Epithelial cell of prostate (primary cell): ENCODE measurements at regions not wholly inside any gene's neighbourhood (a gene's known extent, or its start where the extent isn't known, plus 50 kb on each side); places are given as distances from the start of the nearest gene placed in this dataset.
"Not testable (repeated sequence)": the region's sequence is repeated elsewhere in the genome, so short reads cannot be mapped to it uniquely, and the experiment has no call there.

Source experiments
- DNase-seq: peaks from one replicate; pipeline ENCODE4 v3.0.0-alpha.2; 2011; ENCODE audit warnings: low read depth, low spot score
- H3K27ac ChIP-seq: fragments of 450-650 bp; 2 replicates; pipeline ENCODE4 v1.5.1; 2017; ENCODE audit warnings: mild to moderate bottlenecking

DNA sequence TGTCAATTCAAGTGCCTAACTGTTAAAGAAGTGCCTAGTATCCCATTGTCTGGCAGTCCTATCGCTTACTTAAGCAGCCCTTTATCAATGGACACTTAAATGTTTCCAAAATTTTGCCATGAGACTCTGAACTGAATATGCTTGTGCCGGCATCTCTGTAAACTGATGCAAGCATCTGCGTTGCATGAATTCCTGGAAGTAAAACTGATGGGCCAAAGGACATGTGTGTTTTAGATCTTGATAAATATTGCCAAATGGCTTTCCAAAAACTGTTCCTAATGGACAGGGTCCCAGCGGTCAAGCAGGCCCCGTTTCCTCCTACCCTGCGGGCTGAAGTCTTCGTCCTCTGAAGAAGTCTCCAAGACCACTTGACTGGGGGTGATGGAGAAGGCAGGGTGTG lies 121.3 kb upstream of the ZNF516 start:
- no peak for DNase-seq
- H3K27ac ChIP-seq: no peak overlapping the region

DNA sequence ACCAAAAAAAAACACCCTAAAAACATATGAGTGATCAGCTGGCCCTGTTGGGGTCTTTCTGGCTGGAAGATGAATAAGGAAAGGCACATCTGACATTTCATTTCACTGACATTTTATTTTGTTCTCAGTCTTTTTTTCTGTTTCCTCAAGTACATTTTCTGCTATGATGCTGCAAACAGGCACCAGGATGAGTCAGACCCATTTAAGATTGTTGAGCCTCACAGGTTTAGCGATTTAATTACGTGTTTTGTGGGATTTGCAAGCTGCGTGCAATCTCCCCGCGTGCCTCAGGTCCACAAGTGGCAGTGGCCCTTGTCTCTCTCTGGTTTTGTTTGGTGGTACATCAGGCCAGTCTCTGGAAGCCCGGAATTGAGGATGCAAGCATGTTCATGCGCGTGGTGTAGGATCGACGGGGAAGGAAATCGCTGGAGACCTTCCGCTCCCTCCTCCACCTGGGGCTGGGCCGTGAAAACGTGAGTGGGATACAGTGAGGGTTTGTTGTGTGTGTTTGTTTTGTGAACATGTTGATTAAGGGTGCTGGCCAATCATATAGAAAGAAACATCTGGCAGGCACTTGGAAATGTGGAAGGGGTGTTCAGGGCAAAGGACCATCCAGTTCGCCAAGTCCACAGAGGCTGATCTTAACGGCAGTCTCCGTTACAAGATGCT lies 120.2 kb upstream of the ZNF516 start:
- no peak for DNase-seq
- H3K27ac ChIP-seq: no peak overlapping the region

DNA sequence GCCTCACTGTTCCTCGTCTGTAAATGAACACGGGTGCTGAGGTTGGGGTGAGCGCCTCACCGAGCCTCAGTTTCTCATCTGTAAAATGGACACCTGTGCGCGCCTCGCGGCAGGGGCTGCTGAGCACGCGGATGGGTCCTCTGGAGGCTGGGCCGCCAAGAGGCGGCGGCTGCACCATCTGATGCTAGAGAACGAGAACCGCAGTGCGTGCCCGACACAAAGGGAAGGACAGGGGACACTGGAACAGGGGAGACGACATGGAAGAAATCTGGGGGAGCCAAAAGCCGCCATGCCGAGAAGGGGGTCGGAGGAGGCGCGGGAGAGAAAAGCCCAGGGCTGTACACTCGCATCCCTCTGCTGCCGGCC lies 118.7 kb upstream of the ZNF516 start:
- H3K27ac ChIP-seq: no peak overlapping the region
- no peak for DNase-seq

DNA sequence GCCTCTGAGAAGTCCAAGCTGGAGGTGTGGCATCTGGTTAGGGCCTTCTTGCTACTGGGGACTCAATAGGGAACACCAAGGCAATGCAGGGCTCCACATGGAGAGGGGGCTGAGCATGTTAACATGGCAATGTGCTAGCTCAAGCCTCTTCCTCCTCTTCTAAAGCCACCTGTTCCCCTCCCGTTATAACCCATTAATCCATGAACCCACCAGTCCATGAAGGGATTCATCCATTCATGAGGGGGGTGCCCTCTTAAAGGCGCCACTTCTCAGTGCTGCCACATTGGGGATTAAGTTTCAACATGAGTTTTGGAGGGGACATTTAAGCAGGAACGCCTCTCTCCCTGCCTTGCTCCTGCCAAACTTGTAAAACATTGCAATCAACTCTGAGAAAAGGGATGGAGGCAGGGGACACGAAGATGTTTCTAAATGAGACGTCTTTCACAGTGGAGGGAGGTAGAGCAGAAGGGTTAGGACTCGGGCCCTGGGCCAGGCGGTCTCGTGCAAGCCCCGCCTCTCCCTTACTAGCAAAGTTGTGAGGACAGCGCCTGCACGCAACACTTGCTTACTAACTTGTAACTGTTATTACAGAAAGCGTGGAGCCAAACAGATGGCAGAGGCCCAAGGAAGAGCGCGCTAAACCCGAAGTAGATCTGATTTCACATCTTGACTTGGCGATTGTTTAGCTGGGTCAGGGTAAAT lies 118.2 kb upstream of the ZNF516 start:
- DNase-seq: no peak
- H3K27ac ChIP-seq: no peak overlapping the region

DNA sequence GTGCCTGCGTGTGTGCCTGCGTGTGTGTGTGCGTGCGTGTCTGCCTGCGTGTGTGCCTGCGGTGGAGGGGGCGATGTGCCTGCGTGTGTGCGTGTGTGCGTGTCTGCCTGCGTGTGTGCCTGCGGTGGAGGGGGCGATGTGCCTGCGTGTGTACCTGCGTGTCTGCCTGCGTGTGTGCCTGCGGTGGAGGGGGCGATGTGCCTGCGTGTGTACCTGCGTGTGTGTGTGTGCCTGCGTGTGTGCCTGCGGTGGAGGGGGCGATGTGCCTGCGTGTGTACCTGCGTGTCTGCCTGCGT lies 116.7 kb upstream of the ZNF516 start:
- not testable (repeated sequence) for DNase-seq, H3K27ac ChIP-seq

DNA sequence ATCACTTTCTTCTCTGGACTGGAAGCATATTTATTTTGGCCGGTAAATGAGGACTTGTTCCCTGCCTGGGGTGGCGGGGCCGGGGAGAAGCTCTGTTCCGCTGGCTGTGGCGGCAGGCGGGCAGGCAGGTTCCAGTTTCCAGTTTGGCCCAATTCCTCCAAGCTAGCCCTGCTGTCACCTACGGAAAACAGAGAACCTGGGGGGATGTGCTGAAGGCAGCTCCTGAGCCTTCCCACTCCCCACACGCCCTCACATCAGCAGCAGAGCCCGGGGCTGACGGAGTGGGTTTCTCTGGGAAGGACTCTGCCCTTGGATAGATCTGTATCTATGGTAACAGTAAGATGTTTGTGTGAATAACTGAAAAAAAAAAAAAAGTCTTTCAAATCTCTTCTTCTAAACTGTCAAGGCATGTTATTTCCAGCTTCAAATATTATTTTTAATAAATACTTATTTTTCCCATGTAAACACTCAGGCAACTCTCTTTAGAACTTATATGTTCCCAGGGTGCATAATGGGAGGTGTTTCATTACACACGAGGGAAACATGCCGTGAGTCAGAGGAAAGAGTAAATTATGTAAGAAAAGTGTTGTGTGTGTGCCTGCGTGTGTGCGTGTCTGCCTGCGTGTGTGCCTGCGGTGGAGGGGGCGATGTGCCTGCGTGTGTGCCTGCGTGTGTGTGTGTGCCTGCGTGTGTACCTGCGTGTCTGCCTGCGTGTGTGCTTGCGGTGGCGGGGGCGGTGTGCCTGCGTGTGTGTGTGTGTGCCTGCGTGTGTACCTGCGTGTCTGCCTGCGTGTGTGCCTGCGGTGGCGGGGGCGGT lies 116.1 kb upstream of the ZNF516 start:
- no peak for DNase-seq
- peak overlapping the region; percentile 35 for H3K27ac ChIP-seq

DNA sequence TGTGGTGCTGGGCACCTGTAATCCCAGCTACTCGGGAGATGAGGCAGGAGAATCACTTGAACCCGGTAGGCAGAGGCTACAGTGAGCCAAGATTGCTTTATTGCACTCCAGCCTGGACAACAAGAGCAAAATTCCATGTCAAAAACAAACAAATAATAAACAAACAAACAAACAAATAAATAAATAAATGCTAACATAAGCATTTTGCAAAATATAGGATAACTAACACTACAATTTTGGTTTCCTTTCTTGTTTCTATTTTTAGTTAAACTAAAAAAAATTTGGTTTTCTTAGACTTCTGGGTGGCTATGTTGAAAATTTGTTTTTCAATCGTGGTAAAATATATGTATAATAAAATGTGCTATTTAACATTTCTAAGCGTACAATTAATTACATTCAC lies 115.0 kb upstream of the ZNF516 start:
- H3K27ac ChIP-seq: no peak overlapping the region
- no peak for DNase-seq

DNA sequence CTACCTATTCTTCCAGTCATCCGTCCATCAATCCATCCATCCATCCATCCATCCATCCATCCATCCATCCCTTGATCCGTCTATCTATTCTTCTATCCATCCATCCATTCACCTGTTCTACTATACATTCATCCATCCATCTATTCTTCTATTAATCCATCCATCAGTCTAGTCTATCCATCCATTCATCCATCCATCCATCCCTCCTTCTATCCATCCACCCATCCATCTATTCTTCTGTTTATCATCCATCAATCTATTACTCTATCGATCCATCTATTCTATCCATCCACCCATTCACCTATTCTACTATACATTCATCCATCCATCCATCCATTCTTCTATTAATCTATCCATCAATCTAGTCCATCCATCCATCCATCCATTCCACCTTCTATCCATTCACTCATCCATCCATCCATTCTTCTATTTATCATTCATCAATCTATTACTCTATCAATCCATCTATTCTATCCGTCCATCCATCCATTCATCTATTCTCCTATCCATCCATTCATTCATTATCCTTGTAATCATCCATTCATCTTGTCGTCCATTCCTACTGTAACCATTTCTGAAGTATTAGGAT lies 110.4 kb upstream of the ZNF516 start:
- no peak overlapping the region for H3K27ac ChIP-seq
- no peak for DNase-seq

DNA sequence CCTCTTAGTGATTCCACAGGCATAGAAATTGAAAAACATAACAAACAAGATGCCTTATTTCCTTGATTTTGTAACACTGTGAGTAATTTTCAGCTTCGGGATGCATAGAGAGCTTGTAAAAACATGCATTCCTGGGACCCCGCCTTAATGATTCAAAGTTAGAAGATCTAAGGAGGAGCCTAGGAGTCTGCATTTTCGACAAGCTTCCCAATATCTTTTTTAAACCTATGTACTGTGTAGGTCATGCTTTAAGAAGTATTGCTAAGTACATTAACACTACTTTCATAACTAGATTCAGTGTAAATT lies 109.8 kb upstream of the ZNF516 start:
- peak; percentile 59 for DNase-seq

DNA sequence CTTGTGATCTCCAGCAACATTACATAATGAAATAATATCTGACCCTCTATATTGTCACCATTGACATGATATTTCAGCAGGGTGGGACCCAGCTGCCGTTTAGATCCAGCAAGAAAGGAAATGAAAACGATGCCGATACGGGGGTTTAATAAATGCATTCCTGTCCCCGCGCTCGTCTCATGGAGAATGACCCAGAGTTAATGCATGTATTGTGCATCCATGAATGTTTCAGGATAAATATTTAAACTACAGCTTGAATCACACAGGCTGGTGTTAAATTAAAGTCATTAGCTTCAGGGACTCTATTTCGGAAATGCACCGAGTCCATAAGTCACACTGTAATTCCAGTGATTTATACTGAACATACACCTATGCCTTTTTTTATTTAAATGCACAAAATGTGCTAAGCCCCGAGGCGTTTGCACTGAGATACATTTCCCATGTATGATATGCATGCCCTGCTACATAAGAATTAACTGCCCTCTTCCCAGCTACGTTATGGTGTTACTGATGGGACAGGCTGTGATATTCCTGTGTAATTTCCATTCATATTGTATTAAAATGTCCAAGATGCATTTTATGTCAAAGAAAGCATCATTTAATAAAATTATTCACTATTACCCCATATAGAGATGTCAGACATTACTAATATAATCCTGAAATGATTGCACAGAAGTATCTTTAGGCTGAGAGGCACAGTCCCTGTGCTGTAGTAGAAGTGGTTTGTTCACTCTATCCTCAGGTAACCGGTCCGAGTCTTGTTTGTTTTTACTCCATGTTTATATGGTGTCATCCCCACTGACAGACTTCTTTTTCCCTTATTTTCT lies 109.3 kb upstream of the ZNF516 start:
- no peak for DNase-seq
- H3K27ac ChIP-seq: peak overlapping the region; percentile 41

More for the DNA sequence above, 109.8 kb upstream of the ZNF516 start:
- H3K27ac ChIP-seq: peak overlapping the region; percentile 41

DNA sequence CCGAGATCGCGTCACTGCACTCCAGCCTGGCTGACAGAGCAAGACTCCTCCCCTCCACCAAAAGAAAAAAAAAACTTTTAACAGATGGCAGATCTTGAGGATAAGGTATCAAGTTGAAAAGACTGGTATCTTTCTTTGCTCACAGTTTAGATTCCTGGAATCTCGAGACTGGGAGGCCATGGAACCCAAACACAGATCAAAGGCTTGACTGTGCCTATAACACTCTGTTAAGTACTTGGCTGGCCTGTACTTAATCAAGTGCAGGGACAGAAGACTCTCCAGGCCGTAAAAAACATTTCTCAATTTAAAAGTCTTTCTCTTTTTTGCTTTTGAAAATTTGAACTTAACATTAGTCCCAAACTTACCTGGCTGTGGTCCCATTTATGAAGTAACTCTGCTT lies 107.1 kb upstream of the ZNF516 start:
- no peak for DNase-seq
- no peak overlapping the region for H3K27ac ChIP-seq

DNA sequence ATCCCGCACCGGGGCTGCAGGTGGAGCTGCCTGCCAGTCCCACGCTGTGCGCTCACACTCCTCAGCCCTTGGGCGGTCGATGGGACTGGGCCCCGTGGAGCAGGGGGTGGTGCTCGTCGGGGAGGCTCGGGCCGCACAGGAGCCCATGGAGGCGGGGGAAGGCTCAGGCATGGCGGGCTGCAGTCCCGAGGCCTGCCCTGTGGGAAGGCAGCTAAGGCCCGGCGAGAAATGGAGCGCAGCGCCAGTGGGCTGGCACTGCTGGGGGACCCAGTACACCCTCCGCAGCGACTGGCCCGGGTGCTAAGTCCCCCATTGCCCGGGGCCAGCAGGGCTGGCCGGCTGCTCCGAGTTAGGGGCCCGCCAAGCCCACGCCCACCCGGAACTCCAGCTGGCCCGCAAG lies 105.0 kb upstream of the ZNF516 start:
- H3K27ac ChIP-seq, DNase-seq: not testable (repeated sequence)

DNA sequence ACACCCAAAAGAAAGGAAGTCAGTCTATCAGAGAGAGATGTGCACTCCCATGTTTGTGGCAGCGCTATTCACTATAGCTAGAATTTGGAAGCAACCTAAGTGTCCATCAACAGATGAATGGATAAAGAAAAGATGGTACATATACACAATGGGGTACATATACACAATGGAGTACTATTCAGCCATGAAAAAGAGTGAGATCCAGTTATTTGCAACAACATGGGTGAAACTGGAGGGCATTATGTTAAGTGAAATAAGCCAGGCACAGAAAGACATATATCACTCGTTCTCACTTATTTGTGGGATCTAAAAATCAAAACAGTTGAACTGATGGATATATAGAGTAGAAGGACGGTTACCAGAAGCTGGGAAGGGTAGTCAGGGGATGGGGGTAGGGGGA lies 99.9 kb upstream of the ZNF516 start:
- no peak overlapping the region for H3K27ac ChIP-seq
- no peak for DNase-seq

DNA sequence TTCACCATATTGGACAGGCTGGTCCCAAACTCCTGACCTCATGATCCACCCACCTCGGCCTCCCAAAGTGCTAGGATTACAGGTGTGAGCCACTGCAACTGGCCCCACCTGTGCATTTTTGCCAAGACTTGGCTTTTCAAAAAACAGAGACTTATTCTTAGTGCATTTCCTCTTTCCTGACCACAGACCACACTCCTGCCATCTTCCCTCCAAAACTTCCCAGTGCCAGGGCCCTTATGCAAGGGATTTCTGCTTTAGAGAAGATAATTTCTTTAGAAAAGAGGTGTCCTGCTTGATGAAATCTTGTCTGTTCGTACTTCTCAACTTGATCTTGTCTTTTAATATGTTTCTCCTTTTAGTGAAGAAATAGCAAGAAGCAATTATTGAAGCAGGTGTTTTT lies 98.8 kb upstream of the ZNF516 start:
- DNase-seq: no peak
- H3K27ac ChIP-seq: no peak overlapping the region

DNA sequence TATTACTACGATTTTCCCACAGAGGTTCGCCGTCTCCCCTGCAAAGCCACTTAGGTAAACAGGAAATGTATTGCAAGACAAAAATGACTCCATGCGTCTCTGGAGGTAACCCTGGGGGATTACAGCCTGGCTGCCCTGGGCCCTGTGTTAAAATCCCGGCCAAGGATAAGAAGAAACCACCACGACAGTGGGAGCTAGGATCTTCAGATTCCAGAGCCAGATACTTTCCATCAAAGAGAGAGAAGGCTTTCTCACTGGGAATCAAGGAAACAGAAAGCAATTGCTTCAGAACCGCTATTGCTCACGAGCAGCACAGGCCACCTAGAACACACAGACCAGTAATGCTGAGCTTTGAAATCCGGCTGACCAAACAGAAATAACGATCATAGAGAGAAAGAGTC lies 97.9 kb upstream of the ZNF516 start:
- no peak for DNase-seq
- H3K27ac ChIP-seq: no peak overlapping the region

DNA sequence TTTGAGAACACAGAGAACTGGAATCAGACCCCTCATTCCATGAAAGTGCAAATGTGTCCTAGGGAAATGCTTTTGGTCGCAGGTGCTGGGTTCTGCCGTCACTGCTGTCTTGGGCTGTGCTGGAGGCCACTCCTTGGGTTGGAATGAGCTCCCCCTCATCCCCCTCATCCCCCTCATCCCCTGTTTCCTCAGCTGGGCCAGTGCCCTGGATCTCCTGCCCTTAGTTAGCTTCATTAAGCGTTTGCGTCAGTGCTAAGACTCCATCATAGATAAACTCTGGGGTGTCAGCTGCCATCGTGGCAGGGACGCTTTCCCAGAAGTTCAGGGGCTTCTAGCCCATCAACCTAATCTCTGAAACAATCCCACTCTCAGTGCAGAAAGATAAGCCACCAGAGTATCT lies 97.1 kb upstream of the ZNF516 start:
- H3K27ac ChIP-seq: no peak overlapping the region
- DNase-seq: no peak

DNA sequence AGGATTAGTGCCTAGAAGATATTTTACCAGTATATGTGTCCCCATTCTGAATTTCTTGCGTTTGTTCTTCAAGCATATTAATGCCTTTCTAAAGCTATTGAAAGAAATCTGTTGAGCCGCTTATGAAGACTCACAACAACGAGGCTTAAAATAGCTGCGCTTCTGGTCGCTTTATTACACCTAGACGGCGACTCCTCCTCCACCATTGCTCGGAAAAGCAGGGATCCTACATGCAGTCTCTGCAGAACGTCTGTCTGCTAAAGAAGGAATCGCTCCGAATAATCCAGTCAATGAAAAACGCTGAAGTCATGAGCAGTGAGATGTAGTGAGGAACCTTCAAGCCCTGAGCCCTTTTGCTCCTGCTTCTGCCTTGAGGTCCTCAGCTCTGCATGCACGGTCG lies 94.8 kb upstream of the ZNF516 start:
- no peak for DNase-seq
- no peak overlapping the region for H3K27ac ChIP-seq

DNA sequence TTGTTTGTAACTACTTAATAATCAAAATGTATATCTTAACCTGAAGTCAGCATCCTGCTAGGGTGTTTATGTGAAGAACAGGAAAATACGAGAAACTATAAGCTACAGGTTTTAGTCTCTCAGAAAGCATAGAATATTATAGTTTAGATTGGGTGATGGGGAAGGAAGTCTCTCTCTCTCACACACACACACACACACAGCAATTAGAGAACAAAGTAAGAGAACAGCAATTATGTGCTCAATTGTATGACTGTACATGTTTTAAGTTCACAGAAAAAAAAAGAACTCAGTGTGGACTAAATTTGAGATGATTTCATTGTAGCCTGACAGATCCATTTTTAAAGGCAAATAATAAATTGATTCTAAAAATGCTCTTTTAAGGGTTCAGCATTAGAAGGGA lies 94.3 kb upstream of the ZNF516 start:
- H3K27ac ChIP-seq: no peak overlapping the region

DNA sequence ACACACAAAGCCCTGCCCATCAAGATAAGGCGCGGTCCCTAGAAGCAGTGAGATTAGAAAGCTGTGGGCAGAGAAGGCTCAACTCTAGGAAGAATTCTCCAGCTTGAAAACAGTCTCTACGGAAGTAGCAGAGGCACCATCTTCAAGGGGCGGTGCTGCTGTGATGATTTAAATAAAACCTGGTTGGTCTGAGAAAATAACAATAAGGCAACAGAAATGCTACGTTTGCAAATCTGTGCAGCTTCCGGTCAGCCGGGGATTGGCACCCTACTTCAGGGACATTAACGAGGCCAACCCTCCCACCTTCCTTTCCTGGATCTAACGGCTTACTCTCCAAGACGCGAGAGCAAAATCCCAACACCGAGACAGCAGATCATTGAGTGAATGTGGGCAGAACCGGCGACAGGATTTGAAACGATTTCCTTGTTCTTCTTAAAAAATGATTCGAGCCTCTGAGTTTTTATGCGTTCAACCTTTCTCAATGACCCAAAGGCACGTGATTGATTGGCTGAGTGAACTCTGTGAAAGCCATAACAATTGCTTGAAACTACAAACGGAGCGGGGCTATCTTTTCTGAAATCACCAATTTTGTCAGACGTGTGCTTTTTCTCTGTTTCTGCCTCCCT lies 93.7 kb upstream of the ZNF516 start:
- DNase-seq: no peak
- no peak overlapping the region for H3K27ac ChIP-seq

More for the DNA sequence above, 94.3 kb upstream of the ZNF516 start:
- no peak for DNase-seq

DNA sequence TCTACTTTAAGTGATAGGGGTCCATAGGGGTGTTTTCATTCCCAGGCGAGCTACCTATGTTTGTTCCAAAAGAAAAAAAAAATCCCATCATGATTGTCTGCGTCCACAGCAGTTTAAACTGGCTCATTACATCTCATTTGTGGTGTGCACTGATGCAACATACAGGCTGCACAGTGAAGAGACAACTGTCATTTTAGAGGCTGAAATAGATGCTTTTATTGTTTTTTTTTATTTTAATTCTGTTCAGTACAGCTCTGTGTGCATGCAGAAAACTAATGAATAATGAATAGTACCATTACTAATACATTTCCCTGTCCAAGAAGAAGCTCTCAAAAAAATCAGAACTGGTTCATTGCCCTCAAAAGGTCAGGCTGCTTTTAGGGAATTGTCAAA lies 92.8 kb upstream of the ZNF516 start:
- H3K27ac ChIP-seq: no peak overlapping the region
- no peak for DNase-seq
